COLO829 (cell line): ENCODE measurements at regions not wholly inside any gene's neighbourhood (a gene's known extent, or its start where the extent isn't known, plus 50 kb on each side); places are given as distances from the start of the nearest gene placed in this dataset.
"Not testable (repeated sequence)": the region's sequence is repeated elsewhere in the genome, so short reads cannot be mapped to it uniquely, and the experiment has no call there.

ENCODE experiments used
- DNase-seq: peaks from one replicate; pipeline ENCODE4 v3.0.0; 2012; ENCODE audit warnings: low spot score

DNA sequence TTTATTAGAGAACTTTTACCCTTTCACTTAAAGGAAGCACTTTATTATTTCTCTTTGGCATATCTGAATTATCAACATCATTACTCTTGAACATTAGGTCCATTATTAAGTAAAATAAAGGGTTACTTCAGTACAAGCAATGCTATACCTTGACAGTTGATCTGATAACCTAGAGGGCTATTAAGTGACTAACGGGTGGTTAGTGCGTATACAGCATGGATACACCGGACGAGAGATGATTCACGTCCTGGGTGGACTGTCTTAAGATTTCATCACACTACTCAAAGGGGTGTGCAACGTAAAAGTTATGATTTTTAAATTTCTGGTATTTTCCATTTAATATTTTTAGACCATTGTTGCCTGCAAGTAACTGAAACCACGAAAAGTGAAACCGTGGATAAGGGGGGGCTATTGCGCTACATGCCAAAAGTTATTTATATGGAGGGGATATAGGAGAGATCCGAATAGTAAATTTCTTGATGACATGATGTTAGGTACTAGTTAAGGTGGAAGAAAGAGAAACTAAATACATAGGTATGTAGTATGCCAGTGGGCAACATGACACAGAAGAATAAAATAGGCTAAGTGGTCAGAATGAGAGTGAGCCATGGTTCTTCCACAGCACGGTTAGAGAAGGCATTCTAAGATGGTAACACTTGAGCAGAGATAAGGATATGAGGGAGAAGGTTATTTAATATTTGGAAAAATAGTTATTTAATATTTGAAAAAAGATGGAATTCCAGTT lies 230.8 kb upstream of the ANKRD50 start:
- no peak for DNase-seq

DNA sequence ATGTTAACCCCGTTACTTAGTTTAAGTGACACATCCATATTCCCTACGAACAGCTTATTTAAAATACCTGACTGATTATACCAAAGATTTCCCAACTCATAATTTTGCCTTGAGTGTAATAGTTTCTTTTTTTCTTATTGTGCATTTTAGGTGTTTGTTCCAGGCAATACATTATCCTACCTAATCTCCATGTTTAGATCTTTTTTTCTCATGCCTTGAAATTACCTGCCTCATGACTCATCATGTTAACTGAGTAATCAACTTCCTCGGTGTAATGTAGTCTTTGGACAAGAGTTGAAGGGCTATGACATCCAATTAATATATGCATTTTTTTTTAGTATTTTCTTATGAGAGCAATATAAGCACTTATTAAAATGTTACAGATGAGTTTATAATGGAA lies 228.7 kb upstream of the ANKRD50 start:
- no peak for DNase-seq

DNA sequence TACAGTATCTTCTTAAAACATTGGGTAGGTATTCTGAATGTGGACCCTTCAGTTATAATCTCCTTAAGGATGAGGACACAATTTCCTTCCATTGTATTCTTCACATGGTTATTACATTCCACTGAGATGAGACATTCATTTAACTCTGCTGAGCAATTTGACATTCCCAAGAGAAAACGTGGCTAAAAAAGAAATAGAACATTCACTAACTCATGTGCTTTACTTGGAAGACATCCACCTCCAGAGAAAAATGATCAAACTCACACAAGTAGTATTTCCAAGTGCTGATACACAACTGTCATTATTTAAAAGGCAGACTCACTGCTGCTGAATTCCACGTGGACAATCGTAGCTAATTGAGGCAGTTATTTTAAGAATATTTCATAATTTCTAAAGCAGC lies 227.9 kb upstream of the ANKRD50 start:
- peak; percentile 81 for DNase-seq

DNA sequence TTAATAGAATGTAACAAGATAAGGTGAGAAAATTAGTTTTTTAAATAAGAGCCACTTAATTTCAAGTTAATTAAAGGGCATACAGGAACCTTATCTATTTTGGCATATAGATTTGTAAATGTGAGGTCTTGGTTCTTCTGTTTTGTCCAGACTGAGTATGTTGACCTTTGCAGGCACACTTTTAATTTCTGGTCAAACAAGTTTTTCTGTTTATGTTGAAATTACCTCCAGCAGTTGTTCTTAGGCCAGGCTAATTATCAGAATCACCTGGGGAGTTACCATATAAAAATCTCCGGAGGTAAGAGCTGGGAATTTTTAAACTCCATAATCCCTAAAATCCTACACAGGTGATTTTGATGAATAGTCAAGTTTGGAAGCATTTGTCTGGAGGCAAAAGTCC lies 227.4 kb upstream of the ANKRD50 start:
- DNase-seq, result no peak

DNA sequence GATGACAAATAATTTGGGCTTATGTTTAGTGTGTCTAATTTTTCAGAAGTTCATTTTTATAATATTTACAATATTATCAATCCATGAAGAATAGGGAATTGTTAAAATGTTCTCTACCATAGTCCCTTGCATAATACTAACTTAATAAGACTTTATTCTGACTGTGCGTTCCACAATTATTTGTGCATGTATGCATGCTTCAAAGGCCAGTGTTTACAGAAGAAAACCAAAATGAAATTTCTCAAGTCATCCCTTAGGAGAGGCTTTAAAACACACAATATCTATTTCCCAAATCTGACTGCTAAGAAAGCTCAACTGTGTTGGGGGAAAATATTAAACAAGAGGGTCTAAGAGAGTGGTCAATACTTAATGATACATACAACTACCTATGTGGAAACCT lies 226.3 kb upstream of the ANKRD50 start:
- DNase-seq, result no peak

DNA sequence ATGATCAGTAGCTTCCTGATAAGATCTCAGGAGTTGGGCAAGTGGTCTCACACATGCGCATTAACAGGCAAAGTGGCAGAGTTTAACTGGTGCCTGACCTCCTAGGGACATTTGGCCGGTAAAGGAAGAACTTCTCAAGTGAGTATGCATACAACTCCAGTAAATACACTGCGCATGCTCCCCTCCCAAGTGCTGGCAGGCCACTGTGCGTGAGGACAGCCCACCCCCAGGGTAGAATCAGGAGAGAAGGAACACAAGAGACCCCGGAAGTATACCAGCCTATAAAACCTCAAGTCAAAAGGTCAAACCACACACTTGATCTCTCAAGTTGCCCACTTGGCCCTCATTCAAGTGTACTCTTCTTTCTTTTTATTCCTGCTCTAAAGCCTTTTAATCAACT lies 225.5 kb upstream of the ANKRD50 start:
- DNase-seq, result no peak

DNA sequence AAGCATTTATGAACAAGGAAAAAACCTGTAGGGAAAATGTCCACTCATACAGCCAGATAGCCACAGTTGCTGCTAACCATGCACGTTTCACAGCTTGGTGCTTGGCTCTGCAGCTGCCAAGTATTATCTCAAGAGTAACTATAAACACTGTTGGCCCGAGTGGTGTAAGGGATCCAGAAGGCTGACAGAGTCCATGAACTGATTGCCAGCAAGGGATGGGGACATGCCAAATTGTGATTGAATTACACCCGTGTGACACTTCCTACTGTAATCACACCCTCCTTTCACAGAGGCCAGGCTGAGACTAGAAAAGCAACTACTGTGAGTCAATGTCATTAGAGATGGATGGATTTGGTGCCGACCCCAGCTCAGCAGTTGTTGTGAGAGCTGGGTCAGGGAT lies 223.9 kb upstream of the ANKRD50 start:
- DNase-seq, result no peak

DNA sequence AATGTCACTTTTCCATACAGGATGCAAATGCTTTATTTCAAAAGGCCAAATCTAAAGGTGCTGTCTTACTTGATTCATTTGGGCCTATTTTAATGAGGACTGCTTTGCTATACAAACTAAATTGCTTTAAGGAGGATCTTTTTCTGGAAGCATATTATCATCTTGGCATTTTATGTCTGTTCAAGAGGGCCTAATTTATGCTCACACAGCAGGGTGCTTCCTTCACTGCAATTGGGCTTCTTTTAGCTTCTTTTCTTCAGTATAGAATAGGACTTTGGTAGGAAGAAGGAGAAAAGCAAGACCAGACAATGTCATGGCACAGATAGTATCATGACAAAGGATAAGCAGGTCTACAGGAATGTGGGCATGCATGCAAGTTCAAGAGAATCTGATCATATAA lies 222.4 kb upstream of the ANKRD50 start:
- no peak for DNase-seq

DNA sequence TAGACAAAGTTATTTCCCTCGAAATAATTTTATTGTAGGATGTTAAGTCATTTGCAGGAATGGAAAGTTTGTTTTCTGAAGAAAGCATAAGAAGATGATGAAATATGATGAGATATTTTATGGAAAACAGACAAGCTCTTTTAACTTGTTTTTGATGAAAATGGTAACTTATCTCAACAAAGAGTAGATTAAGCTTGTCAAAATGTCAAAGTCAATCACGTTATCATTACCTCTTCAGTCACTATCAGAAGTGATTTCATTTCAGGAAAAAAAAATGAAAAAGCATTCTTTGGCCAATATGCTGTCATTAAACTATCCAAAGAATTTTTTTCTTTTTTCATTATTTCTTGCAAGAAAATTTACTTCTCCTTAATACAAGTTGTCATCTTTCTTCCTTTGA lies 221.0 kb upstream of the ANKRD50 start:
- no peak for DNase-seq

DNA sequence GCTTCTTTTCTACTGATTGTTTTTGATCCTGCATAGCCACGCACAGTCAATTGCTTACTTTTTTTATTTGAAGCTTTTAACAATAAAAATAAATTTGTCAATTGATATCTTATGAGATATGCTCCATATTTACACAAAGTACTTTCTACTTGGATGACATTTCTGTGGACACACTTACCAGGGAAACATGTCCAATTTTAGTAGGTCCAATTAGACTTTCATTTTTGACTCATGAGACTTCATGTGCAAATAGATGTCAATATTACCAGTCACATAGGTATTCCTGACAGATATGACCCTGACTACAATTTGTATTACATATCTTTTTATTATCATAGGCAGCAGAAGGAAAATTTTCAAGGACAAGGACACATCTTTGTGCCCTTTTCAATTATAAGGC lies 219.9 kb upstream of the ANKRD50 start:
- DNase-seq, result no peak

DNA sequence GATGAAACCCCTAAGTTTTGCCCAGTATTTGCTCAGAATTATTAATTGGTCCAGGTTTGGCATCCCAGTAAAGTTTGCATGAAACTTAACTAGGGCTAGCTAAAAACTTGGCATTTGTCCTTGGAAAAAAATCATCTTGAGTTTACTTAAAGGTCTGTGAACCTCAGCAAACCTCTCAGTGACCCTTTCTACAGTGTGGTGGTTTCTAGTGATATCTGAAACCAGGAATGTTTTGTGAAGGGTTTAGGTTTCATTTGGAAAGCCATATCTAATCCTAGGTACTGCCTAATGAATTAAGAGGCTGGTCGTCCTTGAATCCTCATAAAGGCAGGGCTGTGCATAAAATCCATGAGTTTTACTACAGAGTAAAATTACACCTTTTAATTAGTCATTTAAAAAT lies 218.5 kb upstream of the ANKRD50 start:
- DNase-seq, result no peak

DNA sequence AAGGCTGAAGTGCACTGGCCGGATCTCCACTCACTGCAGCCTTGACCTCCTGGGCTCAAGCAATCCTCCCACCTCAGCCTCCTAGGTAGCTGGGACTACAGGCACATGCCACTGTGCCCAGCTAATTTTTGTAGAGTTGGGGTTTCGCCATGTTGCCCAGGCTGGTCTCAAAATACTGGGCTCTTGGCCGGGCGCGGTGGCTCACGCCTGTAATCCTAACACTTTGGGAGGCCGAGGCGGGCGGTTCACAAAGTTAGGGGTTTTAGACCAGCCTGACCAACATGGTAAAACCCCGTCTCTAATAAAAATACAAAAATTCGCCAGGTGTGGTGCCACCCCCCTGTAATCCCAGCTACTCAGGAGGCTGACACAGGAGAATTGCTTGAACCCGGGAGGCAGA lies 210.2 kb upstream of the ANKRD50 start:
- not testable (repeated sequence) for DNase-seq

DNA sequence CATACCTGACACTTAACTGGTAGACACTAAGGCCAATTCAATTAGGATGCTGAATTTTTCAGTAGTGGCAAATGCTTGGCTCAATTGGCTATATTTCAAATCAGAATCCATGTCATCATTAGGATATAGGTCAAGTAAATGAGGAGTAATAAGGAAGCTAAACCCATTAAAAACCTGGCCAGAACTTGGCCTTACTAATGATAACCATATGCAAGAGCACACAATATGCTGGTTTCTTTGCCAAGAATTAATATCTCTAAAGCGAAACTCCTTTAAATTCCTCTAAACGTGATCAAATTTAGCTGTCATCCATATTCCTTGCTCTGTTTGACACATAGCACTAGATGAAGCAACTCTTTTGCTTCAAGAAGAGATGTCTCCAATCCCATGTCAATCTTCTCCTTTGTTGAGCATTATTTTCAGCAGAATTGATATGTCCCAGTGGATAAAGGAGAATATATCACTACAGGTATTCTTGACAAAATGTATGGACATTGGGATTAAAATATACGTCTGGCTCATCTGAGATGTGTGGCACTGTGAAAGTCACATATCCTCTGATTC lies 206.1 kb upstream of the ANKRD50 start:
- no peak for DNase-seq

DNA sequence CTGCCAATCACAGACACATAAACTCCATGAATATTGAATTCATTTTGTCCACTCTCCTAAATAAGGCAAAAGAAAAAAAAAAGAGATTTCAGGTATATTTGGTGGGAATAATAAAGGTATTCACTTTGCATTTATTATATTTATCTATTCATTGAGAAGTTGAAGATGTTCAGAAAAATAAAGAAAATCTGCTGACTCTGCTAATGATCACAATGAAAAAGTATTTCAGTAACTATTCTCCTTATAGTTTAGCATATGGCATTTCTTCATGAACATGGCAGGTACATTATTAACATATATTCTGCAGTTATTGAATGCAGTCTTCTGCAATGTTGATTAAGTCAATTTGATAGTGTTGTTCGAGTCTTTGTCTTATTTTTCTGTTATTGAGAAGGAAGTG lies 202.5 kb upstream of the ANKRD50 start:
- DNase-seq, result no peak

DNA sequence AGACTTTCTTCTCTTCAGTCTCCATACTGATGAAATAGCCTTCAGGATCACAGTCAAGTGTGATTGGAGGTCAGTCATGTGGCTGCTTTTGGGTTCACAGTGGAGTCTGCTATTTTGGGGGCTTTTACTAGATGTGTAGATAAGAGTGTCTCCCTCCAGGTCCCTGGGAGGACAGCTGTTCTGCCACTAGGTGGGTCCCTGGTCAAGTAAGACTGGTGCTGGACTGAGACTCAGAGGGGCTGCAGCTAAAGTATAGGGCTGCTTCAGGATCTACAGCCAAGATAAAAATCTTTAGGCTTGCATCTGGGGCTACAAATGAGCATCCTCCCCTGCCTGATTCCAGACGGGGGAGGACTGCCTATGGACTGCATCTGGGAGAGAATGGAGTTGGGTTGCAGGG lies 200.7 kb upstream of the ANKRD50 start:
- no peak for DNase-seq

DNA sequence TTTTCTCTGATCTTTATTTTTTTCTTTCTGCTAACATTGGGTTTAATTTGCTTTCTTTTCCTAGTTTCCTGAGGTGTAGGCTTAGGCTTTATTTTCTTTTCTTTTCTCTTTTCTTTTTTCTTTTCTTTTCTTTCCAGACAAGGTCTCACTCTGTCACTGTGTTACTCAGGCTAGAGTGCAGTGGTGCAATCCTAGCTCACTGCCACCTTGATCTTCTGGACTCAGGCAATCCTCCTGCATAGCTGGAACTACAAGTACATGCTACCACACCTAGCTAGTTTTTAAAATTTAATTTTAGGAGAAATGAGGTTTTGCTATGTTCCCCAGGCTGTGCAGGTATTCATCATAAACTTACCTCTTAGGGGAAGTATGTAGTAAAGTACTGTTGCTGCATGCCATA lies 197.8 kb upstream of the ANKRD50 start:
- no peak for DNase-seq

DNA sequence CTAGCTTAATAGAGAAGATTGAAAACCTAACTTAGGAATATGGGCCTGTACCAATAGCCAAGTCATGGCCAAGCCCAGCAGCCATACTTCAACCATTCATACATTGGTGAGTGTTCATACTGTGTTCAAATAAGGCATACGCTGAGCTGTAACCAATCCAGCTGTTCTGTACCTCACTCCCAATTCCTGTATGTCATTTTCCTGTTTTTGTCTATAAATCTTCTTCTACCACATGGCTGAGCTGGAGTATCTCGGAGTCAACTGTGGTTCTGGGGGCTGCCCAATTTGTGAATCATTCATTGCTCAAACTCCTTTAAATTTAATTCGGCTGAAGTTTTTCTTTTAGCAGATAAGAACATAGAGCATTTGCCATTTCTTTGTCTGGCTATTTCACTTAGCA lies 195.3 kb upstream of the ANKRD50 start:
- DNase-seq, result no peak

DNA sequence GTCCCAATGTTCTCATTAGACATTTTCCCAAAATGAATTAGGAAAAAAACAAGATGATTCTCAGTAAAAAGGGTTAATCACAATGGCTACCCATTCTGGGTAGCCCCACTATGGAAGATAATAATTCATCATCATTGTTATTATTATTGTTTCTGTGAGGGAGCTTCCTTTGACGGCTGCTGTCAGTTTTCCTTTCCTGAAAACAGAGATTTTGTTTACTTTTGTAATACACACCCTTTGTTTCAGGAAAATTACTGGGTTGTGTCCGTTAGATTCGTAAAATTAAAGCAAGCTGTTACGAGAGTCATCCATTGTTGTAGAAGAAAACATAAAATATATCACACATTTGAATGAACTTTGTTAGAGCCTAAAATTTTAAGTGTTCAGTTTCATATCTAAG lies 192.9 kb upstream of the ANKRD50 start:
- DNase-seq, result no peak

DNA sequence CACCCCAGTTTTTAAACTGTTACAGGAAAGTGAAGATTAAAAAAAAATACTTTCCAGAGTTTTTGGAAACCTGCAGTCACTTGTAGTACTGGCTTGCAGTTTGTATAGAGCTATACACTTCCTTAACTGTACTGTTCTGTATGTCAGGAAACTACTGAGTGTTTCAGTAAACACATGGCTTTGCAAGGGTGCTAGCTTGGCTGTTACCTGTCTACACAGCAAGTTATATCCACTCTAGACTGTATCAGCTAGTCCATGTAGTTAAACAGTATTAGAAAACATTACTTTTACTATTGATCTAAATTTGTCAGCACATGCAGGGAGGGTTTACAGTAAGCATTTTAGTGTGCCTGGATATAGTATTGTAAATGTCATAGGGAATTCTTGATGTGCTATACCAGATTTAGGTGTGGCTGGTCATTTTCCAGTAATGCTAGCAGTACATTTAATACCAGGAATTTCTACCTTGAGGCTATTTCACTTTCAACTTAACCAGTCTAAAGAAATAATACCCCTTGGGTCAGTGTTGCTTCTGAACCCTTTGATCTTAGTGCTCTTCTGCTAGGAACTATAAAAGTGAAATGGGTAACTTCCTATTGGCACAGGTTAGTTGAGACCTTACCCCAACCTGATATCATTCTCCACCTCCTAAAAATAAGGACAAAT lies 192.3 kb upstream of the ANKRD50 start:
- no peak for DNase-seq

DNA sequence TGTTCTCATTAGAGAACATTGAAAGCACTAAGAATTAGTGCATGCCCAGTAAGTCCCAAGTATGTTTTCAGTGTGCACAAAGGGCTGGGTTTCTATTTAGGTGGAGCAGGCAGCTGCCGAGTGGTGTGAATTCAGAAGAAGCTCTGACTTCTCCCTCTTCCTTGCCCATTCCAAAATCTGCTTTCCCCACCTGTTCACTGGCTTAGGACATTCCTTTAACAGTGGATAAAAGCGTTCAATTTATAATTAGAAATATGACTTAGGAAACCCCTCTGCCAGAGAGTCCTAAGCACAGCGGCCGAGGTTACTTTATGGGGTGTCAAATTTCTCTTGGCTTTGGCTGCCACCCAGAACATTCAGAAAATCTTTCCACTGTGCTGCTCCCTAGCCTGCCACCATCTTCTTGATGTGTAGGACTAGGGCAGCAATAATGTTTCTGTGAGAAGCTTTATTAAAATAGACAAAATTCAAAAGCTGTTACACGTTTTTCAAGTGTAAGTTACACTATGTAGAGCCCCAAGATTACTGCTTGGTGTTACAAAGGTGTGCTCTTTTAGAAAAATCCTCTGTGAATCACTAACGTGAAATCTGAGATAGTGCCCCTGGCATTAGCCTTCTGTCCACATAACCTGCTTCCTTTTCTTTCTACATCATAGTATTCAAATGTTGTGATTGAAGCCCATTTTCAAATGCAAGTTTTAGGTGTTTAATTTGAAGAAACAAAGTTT lies 191.6 kb upstream of the ANKRD50 start:
- DNase-seq, result no peak

DNA sequence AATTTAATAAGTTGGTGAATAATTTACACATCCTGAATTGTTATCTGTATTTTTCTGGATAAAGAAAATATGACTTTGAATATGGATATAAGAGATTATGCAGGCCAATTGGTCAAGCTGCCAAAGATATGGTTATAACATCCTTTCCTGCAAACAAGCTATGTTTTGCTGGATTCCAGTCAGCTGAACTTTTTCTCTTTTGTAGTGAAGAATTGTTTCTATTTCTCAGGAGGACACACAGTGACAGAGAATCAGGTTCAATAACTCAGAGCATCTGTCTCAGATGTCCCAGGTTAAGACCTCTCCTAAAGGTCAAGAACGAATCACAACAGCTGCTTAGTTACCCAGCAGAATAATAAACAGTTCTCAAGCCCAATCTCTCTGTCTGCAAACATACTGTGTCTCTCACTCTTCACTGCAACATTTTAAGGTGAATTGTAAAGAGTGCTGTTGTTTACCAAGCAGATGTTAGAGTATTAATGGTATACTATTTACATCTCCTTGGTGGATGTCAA lies 189.5 kb upstream of the ANKRD50 start:
- no peak for DNase-seq

DNA sequence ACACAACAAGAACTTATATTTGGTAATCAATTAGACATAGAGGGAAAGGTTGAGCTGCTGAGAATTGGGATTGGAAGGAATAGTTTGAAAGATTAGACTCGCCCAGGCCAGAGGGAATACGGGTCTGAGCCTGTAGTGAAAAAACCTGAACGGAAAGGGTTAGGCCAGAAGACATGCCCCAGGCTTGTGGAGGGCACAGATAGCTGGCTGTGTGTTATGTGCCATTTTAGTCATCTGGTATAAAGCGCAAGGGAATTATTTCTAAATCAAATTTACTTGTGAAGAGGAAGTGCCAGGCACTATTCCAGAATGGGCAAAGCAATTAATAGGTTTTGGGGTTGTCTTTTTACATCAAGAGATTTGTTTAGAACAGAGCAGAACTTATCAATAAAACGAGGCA lies 187.5 kb upstream of the ANKRD50 start:
- no peak for DNase-seq

DNA sequence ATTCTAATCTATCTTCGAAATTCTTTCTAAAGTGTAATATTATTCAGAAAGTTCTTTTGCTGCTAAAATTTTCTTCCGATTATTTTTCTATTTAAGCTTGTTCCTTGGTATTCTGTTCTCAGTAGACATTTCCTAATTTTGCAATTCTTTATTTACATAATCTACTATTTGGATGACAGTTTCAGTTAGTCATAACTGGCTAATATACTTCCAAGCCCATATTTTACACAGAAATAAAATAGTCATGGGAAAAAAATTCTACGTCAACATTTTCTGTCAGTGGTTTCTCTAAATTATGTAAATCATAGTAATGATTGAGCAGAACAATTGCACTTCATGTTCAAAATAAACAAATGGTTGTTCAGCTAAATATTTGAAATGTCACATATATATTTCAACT lies 178.0 kb upstream of the ANKRD50 start:
- DNase-seq, result no peak
